OCI-LY3 (cell line): ENCODE measurements at regions not wholly inside any gene's neighbourhood (a gene's known extent, or its start where the extent isn't known, plus 50 kb on each side); places are given as distances from the start of the nearest gene placed in this dataset.

ENCODE experiments used
- CTCF ChIP-seq: fragments of 200-600, 300-600 bp; sonication (generic); IDR thresholded peaks from 2 replicates; pipeline ENCODE4 v1.5.1; 2014; ENCODE audit warnings: antibody characterized with exemption, low read length, low read depth
- EZH2phosphoT487 ChIP-seq: fragments of 200-600 bp; shearing (Covaris generic); IDR thresholded peaks from 2 replicates; pipeline ENCODE4 v1.6.1; 2018; ENCODE audit warnings: antibody characterized with exemption, mixed run types, low read depth

DNA sequence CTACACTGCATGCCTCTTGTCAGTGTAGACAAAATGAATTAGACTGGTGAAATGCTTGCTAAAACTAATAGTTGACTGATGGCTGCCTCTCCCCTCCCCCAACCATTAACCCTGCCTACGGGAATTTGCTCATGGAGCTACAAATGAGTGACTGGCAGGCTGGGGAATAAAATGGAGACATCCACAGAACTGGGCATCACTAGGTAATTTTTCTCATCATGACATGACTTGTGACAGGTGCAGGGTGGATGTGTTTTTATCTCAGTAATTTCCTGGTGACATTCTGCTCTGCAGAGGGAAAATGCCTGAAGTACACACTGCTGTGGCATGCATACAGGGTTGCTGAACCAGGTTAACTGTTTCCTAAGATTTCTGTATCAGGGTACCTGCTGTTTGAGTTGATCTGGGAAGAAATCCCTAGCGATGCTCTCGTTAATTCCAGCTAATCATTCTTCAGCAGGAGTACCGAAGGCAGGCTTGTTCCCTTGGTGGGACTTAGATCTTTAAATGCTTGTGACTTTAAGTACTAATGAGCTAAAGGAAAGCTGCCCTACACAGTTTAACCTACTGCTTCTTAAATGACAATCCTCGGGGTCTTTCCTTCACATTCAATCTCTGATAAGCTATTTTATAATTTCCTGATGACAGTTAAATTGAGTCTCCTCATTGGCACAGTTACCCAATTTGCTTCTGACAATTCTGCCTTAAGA lies 376.3 kb upstream of the LCORL start:
- TF ChIP-seq CTCF, result no peak
- TF ChIP-seq EZH2phosphoT487, result no peak
